IMR-90 (cell line): ENCODE measurements at regions not wholly inside any gene's neighbourhood (a gene's known extent, or its start where the extent isn't known, plus 50 kb on each side); places are given as distances from the start of the nearest gene placed in this dataset.

ENCODE experiments used
- ATAC-seq: fragments of 200-7000 bp; cut with Tn5 transposase; 2 replicates; pipeline ENCODE4 v1.9.1; 2020; ENCODE audit warnings: low read depth, mild to moderate bottlenecking, moderate library complexity
- BruUV-seq: library from RNA; stranded (reverse); fragments of 400-500 nt; replicated peaks from 2 replicates; lab custom pipeline; 2021; lab: Mats Ljungman, UMichigan
- CTCF ChIA-PET: fragments of 300-600 bp; formaldehyde crosslinking; extraction: SDS; loops from one replicate; lab custom pipeline; 2021; ENCODE audit warnings: antibody characterized with exemption; lab: Yijun Ruan, JAX
- POLR2A ChIA-PET: fragments of 300-600 bp; sonication (Branson Sonifier 250); formaldehyde crosslinking; loops from one replicate; lab custom pipeline; 2022; ENCODE audit warnings: antibody characterized with exemption; ENCODE audit not compliant: unreplicated experiment; lab: Charles Lee
- DNase-seq: peaks from one replicate; pipeline ENCODE4 v3.0.0; 2013
- H2AFZ ChIP-seq: replicated peaks from 2 replicates; pipeline ENCODE3; 2013; ENCODE audit warnings: low read length, mild to moderate bottlenecking; ENCODE audit not compliant: poor library complexity
- H2AK5ac ChIP-seq: 2 replicates; pipeline ENCODE4 v1.6.1; 2013; ENCODE audit warnings: low read depth, low read length, inconsistent platforms
- H2AK9ac ChIP-seq: replicated peaks from 2 replicates; pipeline ENCODE3; 2013; ENCODE audit warnings: mild to moderate bottlenecking, low read depth, low read length, moderate library complexity; ENCODE audit not compliant: poor library complexity
- H2BK120ac ChIP-seq: 2 replicates; pipeline ENCODE4 v1.6.1; 2013; ENCODE audit warnings: low read depth, low read length, inconsistent platforms
- H2BK15ac ChIP-seq: 3 replicates; pipeline ENCODE4 v1.6.1; 2013; ENCODE audit warnings: low read depth, low read length, inconsistent platforms
- H2BK20ac ChIP-seq: 2 replicates; pipeline ENCODE4 v1.6.1; 2013; ENCODE audit warnings: low read depth, mild to moderate bottlenecking, inconsistent platforms, low read length, moderate library complexity
- H2BK5ac ChIP-seq: 2 replicates; pipeline ENCODE4 v1.6.1; 2013; ENCODE audit warnings: mild to moderate bottlenecking, low read depth, low read length, inconsistent platforms; ENCODE audit not compliant: poor library complexity, severe bottlenecking
- H3K14ac ChIP-seq: replicated peaks from 2 replicates; pipeline ENCODE4 v1.6.1; 2013; ENCODE audit warnings: low read depth, low read length, inconsistent platforms
- H3K18ac ChIP-seq: 2 replicates; pipeline ENCODE4 v1.6.1; 2013; ENCODE audit warnings: low read depth, low read length, control low read depth
- H3K23ac ChIP-seq: 2 replicates; pipeline ENCODE4 v1.6.1; 2013; ENCODE audit warnings: low read depth, low read length, inconsistent platforms
- H3K27ac ChIP-seq: 2 replicates; pipeline ENCODE4 v1.5.1; 2013; ENCODE audit warnings: mild to moderate bottlenecking, control low read depth, low read length; ENCODE audit not compliant: insufficient read depth
- H3K27me3 ChIP-seq: 2 replicates; pipeline ENCODE4 v1.6.1; 2013; ENCODE audit warnings: low read length; ENCODE audit not compliant: control insufficient read depth, insufficient read depth
- H3K36me3 ChIP-seq: 2 replicates; pipeline ENCODE4 v1.6.1; 2013; ENCODE audit warnings: low read length, mixed read lengths; ENCODE audit not compliant: control insufficient read depth, insufficient read depth
- H3K4ac ChIP-seq: 2 replicates; pipeline ENCODE4 v1.6.1; 2013; ENCODE audit warnings: low read depth, low read length, inconsistent platforms
- H3K4me1 ChIP-seq: 2 replicates; pipeline ENCODE4 v1.6.1; 2013; ENCODE audit warnings: low read length, mixed read lengths; ENCODE audit not compliant: control insufficient read depth, insufficient read depth
- H3K4me2 ChIP-seq: 2 replicates; pipeline ENCODE4 v1.6.1; 2013; ENCODE audit warnings: low read depth, mild to moderate bottlenecking, control low read depth, low read length, moderate library complexity
- H3K4me3 ChIP-seq: 2 replicates; pipeline ENCODE4 v1.5.1; 2013; ENCODE audit warnings: low read depth, mild to moderate bottlenecking, control low read depth, low read length, moderate library complexity; ENCODE audit not compliant: insufficient read depth
- H3K56ac ChIP-seq: 2 replicates; pipeline ENCODE4 v1.6.1; 2013; ENCODE audit warnings: low read length, inconsistent platforms; ENCODE audit not compliant: insufficient read depth; ENCODE audit errors: extremely low read depth
- H3K79me1 ChIP-seq, 2 experiments: 2 replicates each; pipeline ENCODE4 v1.6.1; 2013; ENCODE audit warnings: low read length in 2 of 2, inconsistent platforms in 1 of 2, low read depth in 1 of 2
- H3K9ac ChIP-seq: 2 replicates; pipeline ENCODE4 v1.6.1; 2013; ENCODE audit warnings: low read depth, low read length, control low read depth
- H3K9me1 ChIP-seq: 2 replicates; pipeline ENCODE4 v1.6.1; 2013; ENCODE audit warnings: low read length, inconsistent platforms; ENCODE audit not compliant: insufficient read depth
- H3K9me3 ChIP-seq: 2 replicates; pipeline ENCODE4 v1.6.1; 2013; ENCODE audit warnings: low read length; ENCODE audit not compliant: control insufficient read depth, insufficient read depth
- H4K20me1 ChIP-seq: 2 replicates; pipeline ENCODE4 v1.6.1; 2013; ENCODE audit warnings: low read length, inconsistent platforms; ENCODE audit not compliant: insufficient read depth
- H4K5ac ChIP-seq: 2 replicates; pipeline ENCODE4 v1.6.1; 2013; ENCODE audit warnings: mild to moderate bottlenecking, low read depth, low read length, control low read depth
- H4K8ac ChIP-seq, 2 experiments: 2 replicates each; pipeline ENCODE4 v1.6.1; 2013; ENCODE audit warnings: low read depth in 2 of 2, low read length in 2 of 2, control low read depth in 1 of 2, inconsistent platforms in 1 of 2
- H4K91ac ChIP-seq: 2 replicates; pipeline ENCODE4 v1.6.1; 2013; ENCODE audit warnings: low read depth, low read length, inconsistent platforms; ENCODE audit not compliant: insufficient read depth
- MAFK ChIP-seq: IDR thresholded peaks from 2 replicates; pipeline ENCODE4 v1.6.1; 2012; ENCODE audit warnings: low read depth, low read length, improper control_type of control experiment
- MAZ ChIP-seq: IDR thresholded peaks from 2 replicates; pipeline ENCODE4 v1.6.1; 2012; ENCODE audit warnings: low read depth, mild to moderate bottlenecking, low read length, improper control_type of control experiment, moderate library complexity, borderline replicate concordance
- RCOR1 ChIP-seq: IDR thresholded peaks from 2 replicates; pipeline ENCODE4 v1.6.1; 2012; ENCODE audit warnings: mild to moderate bottlenecking, low read length, improper control_type of control experiment; ENCODE audit not compliant: insufficient replicate concordance
- WGBS, 2 experiments: methylation state at CpG; one replicate each; pipeline versions ENCODE4 v1.1.5 to v1.1.7; 2013; ENCODE audit warnings: missing lambda C conversion rate in 2 of 2; ENCODE audit not compliant: insufficient read length in 1 of 2; ENCODE audit errors: extremely low coverage in 2 of 2; 5-methylcytosine and 5-hydroxymethylcytosine counted together
- dilution Hi-C: fragments of 300-500 bp; cut with HindIII; formaldehyde crosslinking; loops from one replicate; pipeline ENCODE4 v1.14.3; 2018; ENCODE audit warnings: low sequenced_read_pairs; ENCODE audit not compliant: unreplicated experiment
- in situ Hi-C: fragments of 300-500 bp; cut with MboI; formaldehyde crosslinking; loops from 3 replicates; pipeline ENCODE4 v1.14.3; 2019; ENCODE audit warnings: low sequenced_read_pairs, inconsistent platforms, mixed read lengths
- intact Hi-C: fragments of 100-400 bp; cut with micrococcal nuclease; formaldehyde crosslinking; loops from 2 replicates; pipeline ENCODE4 v1.10.0; 2022
- TF ChIP-seq, protein P1 (sequence below): fragments of 150-350 bp; IDR thresholded peaks from 2 replicates; pipeline ENCODE4 v1.6.1; 2016; ENCODE audit warnings: low read depth, mild to moderate bottlenecking, low read length, moderate library complexity, borderline replicate concordance

DNA sequence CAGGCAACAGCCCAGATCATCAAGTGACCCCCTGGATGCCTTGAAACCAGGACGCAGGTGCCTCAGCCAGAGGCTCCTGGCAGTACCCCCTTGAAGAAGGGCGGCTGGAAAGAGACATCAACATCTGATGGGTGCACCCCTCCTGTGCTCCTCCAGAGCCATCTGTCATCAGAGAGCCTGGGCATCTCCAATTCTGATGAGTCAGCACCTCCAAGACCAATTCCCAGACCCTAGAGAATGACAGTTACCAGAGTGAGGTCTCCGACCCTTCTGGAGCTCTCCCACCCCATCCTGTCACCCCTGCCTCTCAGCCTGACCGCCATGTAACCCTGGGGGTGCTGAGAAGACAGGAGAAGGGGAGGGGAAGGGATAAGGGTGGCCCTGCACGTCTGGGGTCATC, 433.7 kb downstream of the SOX9 start:
- Histone ChIP-seq H3K56ac (no peak overlapping the region), H2AFZ (no peak overlapping the region), H3K27ac (no peak overlapping the region), H3K9ac (no peak overlapping the region), H3K4me2 (no peak overlapping the region), H3K4ac (no peak overlapping the region), H4K5ac (no peak overlapping the region), H4K8ac (no peak overlapping the region), H2BK5ac (no peak overlapping the region), H3K18ac (no peak overlapping the region), H2AK5ac (no peak overlapping the region), H3K23ac (no peak overlapping the region), H3K79me1 (peaks cover 42 to 56% of the 10 kb centered on the region in 2 experiments), H3K4me1 (no peaks in the 10 kb centered on the region), H3K9me1 (peaks cover 11% of the 10 kb centered on the region), H2BK120ac (no peak overlapping the region), H3K27me3 (no peaks in the 10 kb centered on the region), H3K36me3 (no peaks in the 10 kb centered on the region), H2BK20ac (no peak overlapping the region), H3K4me3 (no peak overlapping the region), H2AK9ac (no peak overlapping the region), H4K91ac (no peak overlapping the region), H3K9me3 (no peaks in the 10 kb centered on the region), H2BK15ac (no peak overlapping the region), H3K14ac (no peak overlapping the region), H4K20me1 (peaks cover 33% of the 10 kb centered on the region)
- no TSS peak for BruUV-seq
- no CpG with 5 or more reads among the region's 5 CpGs for WGBS, 2 experiments
- no peak for TF ChIP-seq MAZ
- no peak for TF ChIP-seq RCOR1
- TF ChIP-seq MAFK: peak; percentile 91
- TF ChIP-seq, protein P1, sequence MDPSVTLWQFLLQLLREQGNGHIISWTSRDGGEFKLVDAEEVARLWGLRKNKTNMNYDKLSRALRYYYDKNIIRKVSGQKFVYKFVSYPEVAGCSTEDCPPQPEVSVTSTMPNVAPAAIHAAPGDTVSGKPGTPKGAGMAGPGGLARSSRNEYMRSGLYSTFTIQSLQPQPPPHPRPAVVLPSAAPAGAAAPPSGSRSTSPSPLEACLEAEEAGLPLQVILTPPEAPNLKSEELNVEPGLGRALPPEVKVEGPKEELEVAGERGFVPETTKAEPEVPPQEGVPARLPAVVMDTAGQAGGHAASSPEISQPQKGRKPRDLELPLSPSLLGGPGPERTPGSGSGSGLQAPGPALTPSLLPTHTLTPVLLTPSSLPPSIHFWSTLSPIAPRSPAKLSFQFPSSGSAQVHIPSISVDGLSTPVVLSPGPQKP: no peak
- DNase-seq (no peak), ATAC-seq (no peak)
- dilution Hi-C loops: no loop called here
- in situ Hi-C loops: loop anchor here (25.0 kb wide), 1 partner anchor 433 kb away; no protein-coding TSS in a partner anchor
- ChIA-PET CTCF (no interaction called here), POLR2A (no interaction called here)
- intact Hi-C loops: no loop called here
